ENCODE measurements at regions not wholly inside any gene's neighbourhood (a gene's known extent, or its start where the extent isn't known, plus 50 kb on each side); places are given as distances from the start of the nearest gene placed in this dataset.

GRCh38 chr9:13570068-13570974, 290.8 kb upstream of the MPDZ start:
- no peak for TF ChIP-seq CTCF (IDR thresholded peaks at IDR 0.05; ENCODE audit: low read length)
- no peak for TF ChIP-seq EZH2phosphoT487 (IDR thresholded peaks at IDR 0.05; ENCODE audit: low read length)
- TF ChIP-seq EZH2 (optimal IDR thresholded peaks at IDR 0.05; ENCODE audit: low read depth, low read length), result no peak
